H7 (cell line): ENCODE measurements at regions not wholly inside any gene's neighbourhood (a gene's known extent, or its start where the extent isn't known, plus 50 kb on each side); places are given as distances from the start of the nearest gene placed in this dataset.

Experiments
- DNase-seq: peaks from one replicate; pipeline ENCODE4 v3.0.0; 2012
- H3K27me3 ChIP-seq: 2 replicates; pipeline ENCODE4 v1.6.0; 2011; ENCODE audit warnings: mild to moderate bottlenecking, low read length; ENCODE audit not compliant: control insufficient read depth, insufficient read depth
- H3K36me3 ChIP-seq: replicated peaks from 2 replicates; pipeline ENCODE4 v1.5.1; 2011; ENCODE audit warnings: low read length; ENCODE audit not compliant: control insufficient read depth, insufficient read depth
- H3K4me3 ChIP-seq: 2 replicates; pipeline ENCODE4 v1.5.1; 2011; ENCODE audit warnings: low read depth, mild to moderate bottlenecking, control low read depth, low read length, moderate library complexity; ENCODE audit not compliant: insufficient read depth

GRCh38 chr12:110998971-110999370, 78.6 kb upstream of the MYL2 start:
- DNase-seq, result no peak
- Histone ChIP-seq H3K4me3 (no peak overlapping the region), H3K27me3 (no peaks in the 10 kb centered on the region), H3K36me3 (no peaks in the 10 kb centered on the region)

- Histone ChIP-seq H3K36me3 (no peaks in the 10 kb centered on the region), H3K27me3 (no peaks in the 10 kb centered on the region), H3K4me3 (no peak overlapping the region)
- no peak for DNase-seq
Measured at GRCh38 chr12:110998165-110998564, 77.8 kb upstream of the MYL2 start.

DNA sequence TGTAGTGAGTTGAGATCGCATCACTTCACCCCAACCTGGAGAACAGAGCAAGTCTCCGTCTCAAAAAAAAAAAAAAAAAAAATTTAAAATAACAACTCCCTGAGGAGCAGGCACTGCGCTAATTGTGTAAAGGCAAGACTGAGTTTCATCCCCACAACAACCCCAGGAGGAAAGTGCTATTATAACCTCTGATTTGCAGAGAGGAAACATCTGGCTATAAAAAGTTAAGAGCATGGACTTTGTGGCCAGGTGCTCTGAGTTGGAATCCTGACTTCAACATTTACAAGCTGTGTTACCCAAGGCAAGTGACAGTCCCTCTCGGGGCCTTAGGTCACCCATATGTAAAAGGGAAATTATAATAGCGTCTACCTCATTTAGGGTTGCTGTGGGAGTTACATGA, 76.0 kb upstream of the MYL2 start:
- no peak for DNase-seq
- no peaks in the 10 kb centered on the region for H3K36me3 ChIP-seq
- H3K27me3 ChIP-seq, result no peaks in the 10 kb centered on the region
- H3K4me3 ChIP-seq, result no peak overlapping the region

GRCh38 chr12:110995615-110996014, 75.2 kb upstream of the MYL2 start:
- Histone ChIP-seq H3K36me3 (no peaks in the 10 kb centered on the region), H3K27me3 (no peaks in the 10 kb centered on the region), H3K4me3 (no peak overlapping the region)
- no peak for DNase-seq

DNA sequence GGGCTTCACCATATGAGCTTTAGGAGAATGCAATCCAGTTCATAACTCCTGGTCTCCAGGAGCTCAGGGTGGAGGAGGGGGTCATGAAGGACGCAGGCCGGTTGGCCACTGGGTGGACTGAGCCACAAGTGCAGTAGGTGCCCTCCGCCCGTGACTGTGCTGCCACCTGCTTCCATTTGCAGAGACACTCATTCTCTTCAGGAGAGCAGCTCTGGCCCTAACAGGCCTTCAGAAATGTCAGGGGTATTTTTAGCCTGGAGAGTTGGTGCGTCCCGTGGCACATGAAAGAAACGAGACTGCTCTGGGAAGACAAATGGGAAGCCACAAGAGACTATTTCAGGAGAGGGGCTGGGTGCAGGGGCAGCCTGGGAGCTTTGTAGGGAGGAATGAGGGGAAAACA, 74.6 kb upstream of the MYL2 start:
- no peak for DNase-seq
- H3K27me3 ChIP-seq, result no peaks in the 10 kb centered on the region
- H3K4me3 ChIP-seq, result no peak overlapping the region
- H3K36me3 ChIP-seq, result no peaks in the 10 kb centered on the region

DNA sequence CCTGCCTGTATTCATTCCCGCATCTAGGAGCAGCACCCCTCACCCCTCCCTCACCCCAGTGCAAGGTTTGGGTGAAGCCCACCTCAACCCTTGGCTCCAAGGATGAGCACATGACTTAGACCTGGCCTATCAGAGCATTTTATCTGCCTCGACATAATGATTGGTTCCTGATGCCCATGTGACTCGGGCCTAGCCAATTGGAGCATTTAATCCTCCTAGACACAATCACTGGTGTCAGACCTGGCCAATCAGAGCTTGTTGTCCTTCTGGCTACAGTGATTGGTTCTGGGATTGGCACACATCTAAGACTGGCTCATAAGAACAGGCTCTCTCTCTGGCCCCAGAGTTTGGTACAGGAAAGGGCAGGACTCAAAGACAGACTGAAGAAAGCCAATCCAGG, 73.1 kb upstream of the MYL2 start:
- no peaks in the 10 kb centered on the region for H3K36me3 ChIP-seq
- H3K4me3 ChIP-seq, result no peak overlapping the region
- DNase-seq, result peak; percentile 28
- H3K27me3 ChIP-seq, result no peaks in the 10 kb centered on the region

DNA sequence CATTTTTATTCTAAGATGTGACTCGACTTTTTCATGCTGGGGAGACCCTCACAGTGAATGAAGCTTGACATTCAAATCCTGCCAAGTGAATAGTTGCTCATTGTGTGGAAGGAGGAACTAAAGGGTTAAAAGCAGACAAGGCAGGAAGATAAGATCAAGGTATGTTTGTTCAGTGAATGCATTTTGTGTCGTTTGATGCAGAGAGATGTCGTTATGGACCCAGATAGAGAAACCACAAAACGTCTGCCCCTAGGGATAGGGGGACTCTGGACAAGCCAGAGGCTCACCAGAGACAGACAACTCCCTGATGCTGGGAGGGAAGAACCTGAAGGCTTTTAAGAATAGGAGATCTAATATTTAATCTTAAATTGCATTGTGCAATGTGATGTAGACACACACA, 72.5 kb upstream of the MYL2 start:
- Histone ChIP-seq H3K4me3 (no peak overlapping the region), H3K27me3 (no peaks in the 10 kb centered on the region), H3K36me3 (no peaks in the 10 kb centered on the region)
- no peak for DNase-seq

- no peak for DNase-seq
- Histone ChIP-seq H3K4me3 (no peak overlapping the region), H3K36me3 (no peaks in the 10 kb centered on the region), H3K27me3 (no peaks in the 10 kb centered on the region; the same call in 1 of the 2 replicates)
Measured at GRCh38 chr12:110983811-110984210, 63.4 kb upstream of the MYL2 start.

DNA sequence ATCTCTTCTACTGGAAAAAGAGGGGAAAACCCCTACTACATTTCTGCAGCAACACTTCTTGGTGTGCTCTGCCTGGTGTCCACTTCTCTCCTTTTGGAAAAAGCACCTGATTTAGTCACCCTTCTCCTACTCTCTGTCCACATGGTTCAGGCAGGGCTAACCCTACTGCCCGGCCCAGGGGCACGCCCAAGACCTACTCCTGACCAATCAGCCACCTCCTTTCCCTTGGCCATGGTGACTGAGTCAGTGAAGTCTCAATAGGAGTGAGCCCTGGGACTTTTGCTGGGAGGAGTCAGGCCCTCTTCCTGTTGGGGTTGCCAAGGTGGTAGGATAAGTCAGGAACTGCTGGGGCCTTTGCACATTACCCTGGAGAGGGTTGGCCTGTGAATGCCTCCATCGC, 52.5 kb upstream of the MYL2 start:
- Histone ChIP-seq H3K36me3 (no peaks in the 10 kb centered on the region), H3K4me3 (no peak overlapping the region), H3K27me3 (peaks cover 2% of the 10 kb centered on the region; the same call in 1 of the 2 replicates)
- DNase-seq, result no peak

DNA sequence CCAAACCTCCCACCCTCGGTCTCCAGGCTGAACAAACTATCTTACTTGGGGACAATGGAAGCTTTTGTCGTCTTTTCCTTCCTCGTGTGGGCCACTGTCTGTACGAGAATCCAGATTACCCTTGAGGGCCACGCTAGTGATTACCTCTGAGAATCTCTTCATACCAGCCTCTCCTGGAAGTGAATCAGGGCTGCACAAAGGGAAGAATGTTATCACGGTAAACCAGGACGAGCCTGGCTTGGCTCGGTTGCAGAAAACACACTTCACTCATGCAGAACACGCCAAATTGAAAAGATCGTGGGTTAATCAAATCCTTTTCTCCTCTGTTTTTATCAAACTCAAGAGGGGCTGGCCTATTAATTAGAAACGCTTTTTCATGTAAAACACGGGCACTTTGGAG, 51.6 kb upstream of the MYL2 start:
- Histone ChIP-seq H3K27me3 (peaks cover 2% of the 10 kb centered on the region; the same call in 1 of the 2 replicates), H3K36me3 (no peaks in the 10 kb centered on the region), H3K4me3 (no peak overlapping the region)
- no peak for DNase-seq

DNA sequence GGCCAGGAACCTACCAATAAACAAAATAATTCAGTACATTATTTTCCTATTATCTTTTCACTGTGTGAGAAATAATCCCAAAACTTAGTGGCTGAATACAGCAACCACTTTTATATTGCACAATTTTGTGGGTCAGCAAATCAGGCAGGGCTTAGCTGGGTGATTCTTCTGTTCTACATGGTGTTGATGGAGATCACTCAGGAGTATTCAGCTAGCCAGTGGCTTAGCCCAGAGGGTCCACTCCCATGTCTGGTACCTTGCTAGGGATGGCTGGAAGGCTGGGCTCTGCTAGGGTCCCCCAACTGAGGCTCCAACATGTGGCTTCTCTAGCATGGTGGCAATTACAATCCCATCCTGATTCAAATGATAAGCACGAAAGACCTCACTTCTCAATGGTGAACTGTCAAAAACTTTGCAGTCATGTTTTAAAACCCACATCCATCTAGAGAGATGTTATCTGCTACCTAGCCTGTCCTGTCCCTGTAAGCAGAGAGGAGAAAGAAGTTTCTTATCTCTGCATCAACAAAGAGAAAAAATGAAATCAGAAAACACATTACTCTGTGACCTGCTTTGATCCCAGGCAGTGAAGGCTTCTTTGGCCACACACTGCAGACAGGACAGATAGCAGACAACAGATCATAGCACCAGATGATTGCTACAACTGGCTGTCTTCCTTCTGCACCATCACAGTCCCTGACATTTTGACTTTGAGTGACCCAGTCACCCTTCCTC, 51.0 kb upstream of the MYL2 start:
- H3K36me3 ChIP-seq, result no peaks in the 10 kb centered on the region
- no peak for DNase-seq
- H3K27me3 ChIP-seq, result peaks cover 2% of the 10 kb centered on the region
- no peak overlapping the region for H3K4me3 ChIP-seq
